Lung (tissue), 11 donors: ENCODE measurements at regions not wholly inside any gene's neighbourhood (a gene's known extent, or its start where the extent isn't known, plus 50 kb on each side); places are given as distances from the start of the nearest gene placed in this dataset.

ENCODE experiments used
- ATAC-seq: fragments of 200-7000 bp; cut with Tn5 transposase; one replicate; pipeline ENCODE4 v1.9.1; 2020; ENCODE audit warnings: moderate number of reproducible peaks; ENCODE audit not compliant: insufficient read depth, low FRiP score
- DNase-seq, 3 donors: peaks; one replicate each; pipeline ENCODE4 v3.0.0-alpha.2; 2013 to 2017
- H3K27ac ChIP-seq, 2 donors: one replicate each; pipeline ENCODE4 v1.5.1; 2013; ENCODE audit warnings: mild to moderate bottlenecking in 2 of 2, moderate library complexity in 2 of 2, control low read depth in 1 of 2, inconsistent platforms in 1 of 2, low read depth in 1 of 2, low read length in 1 of 2
- H3K27me3 ChIP-seq, 3 donors: one replicate each; pipeline ENCODE4 v1.5.1; 2013; ENCODE audit warnings: low read length in 2 of 3; ENCODE audit not compliant: control insufficient read depth in 3 of 3, insufficient read depth in 3 of 3
- H3K36me3 ChIP-seq, 4 donors: one replicate each; pipeline ENCODE4 v1.5.1; 2013; ENCODE audit warnings: low read length in 4 of 4, mild to moderate bottlenecking in 1 of 4, moderate library complexity in 1 of 4; ENCODE audit not compliant: control insufficient read depth in 4 of 4, insufficient read depth in 4 of 4
- H3K4me1 ChIP-seq, 5 donors: one replicate each; pipeline ENCODE4 v1.5.1; 2013; ENCODE audit warnings: low read length in 5 of 5, mild to moderate bottlenecking in 2 of 5, moderate library complexity in 1 of 5; ENCODE audit not compliant: control insufficient read depth in 5 of 5, insufficient read depth in 5 of 5
- H3K4me3 ChIP-seq: one replicate; pipeline ENCODE4 v1.5.1; 2013; ENCODE audit warnings: mild to moderate bottlenecking, control low read depth, moderate library complexity
- H3K9ac ChIP-seq, 2 donors: one replicate each; pipeline ENCODE4 v1.5.1; 2013; ENCODE audit warnings: low read length in 2 of 2, control low read depth in 1 of 2; ENCODE audit not compliant: insufficient read depth in 1 of 2
- H3K9me3 ChIP-seq, 4 donors: one replicate each; pipeline ENCODE4 v1.5.1; 2013; ENCODE audit warnings: low read length in 3 of 4, mild to moderate bottlenecking in 1 of 4, moderate library complexity in 1 of 4; ENCODE audit not compliant: control insufficient read depth in 4 of 4, insufficient read depth in 3 of 4
- CTCF ChIP-seq: IDR thresholded peaks from 2 replicates; pipeline ENCODE4 v1.5.1; 2012; ENCODE audit warnings: mild to moderate bottlenecking; ENCODE audit errors: control extremely low read depth, extremely low read depth
- WGBS, 2 donors: extraction: QIAGEN DNeasy Blood & Tissue Kit; methylation state at CpG; one replicate each; pipeline ENCODE4 v1.1.7; 2013; 5-methylcytosine and 5-hydroxymethylcytosine counted together
- donor health status: control.
- donor health status: control.
- donor health status: Bipolar disorder and iron deficiency.
- donor health status: healthy.
- donor health status: DM: yes; HTN: yes; CAD: no.

- ATAC-seq, result no peak
- DNase-seq, result no peak
- Histone ChIP-seq H3K36me3 (no peaks in the 10 kb centered on the region), H3K9ac (no peak overlapping the region), H3K27me3 (no peaks in the 10 kb centered on the region), H3K4me3 (no peak overlapping the region), H3K9me3 (peaks cover 0 to 2% (median 0%) of the 10 kb centered on the region in 4 donors), H3K4me1 (peaks cover 0 to 1% (median 0%) of the 10 kb centered on the region in 5 donors), H3K27ac (no peak overlapping the region)
- 94 to 96% methylated on average over 5 of the region's 5 CpGs for WGBS, 2 donors
- TF ChIP-seq CTCF, result no peak
Measured at GRCh38 chr3:152184971-152185686, 83.6 kb upstream of the MBNL1 start.

- ATAC-seq, result no peak
- WGBS, 2 donors, result 78 to 80% methylated on average over 6 of the region's 6 CpGs
- Histone ChIP-seq H3K4me3 (no peak overlapping the region), H3K9ac (no peak overlapping the region), H3K27me3 (no peaks in the 10 kb centered on the region), H3K9me3 (peaks cover 0 to 2% (median 0%) of the 10 kb centered on the region in 4 donors), H3K4me1 (peaks cover 0 to 1% (median 0%) of the 10 kb centered on the region in 5 donors), H3K27ac (no peak overlapping the region), H3K36me3 (no peaks in the 10 kb centered on the region)
- no peak for TF ChIP-seq CTCF
- DNase-seq, result no peak
Measured at GRCh38 chr3:152185891-152186630, 82.7 kb upstream of the MBNL1 start.

GRCh38 chr3:152190636-152191183, 78.0 kb upstream of the MBNL1 start:
- H3K9ac ChIP-seq, result no peak overlapping the region
- H3K4me3 ChIP-seq, result no peak overlapping the region
- no peaks in the 10 kb centered on the region for H3K27me3 ChIP-seq
- no peaks in the 10 kb centered on the region for H3K36me3 ChIP-seq
- DNase-seq, result no peak
- H3K4me1 ChIP-seq, result no peaks in the 10 kb centered on the region
- WGBS, 2 donors, result 56 to 73% methylated on average over 2 of the region's 2 CpGs
- H3K9me3 ChIP-seq, result no peaks in the 10 kb centered on the region
- no peak for ATAC-seq
- no peak overlapping the region for H3K27ac ChIP-seq
- TF ChIP-seq CTCF, result no peak
